ENCODE measurements at regions not wholly inside any gene's neighbourhood (a gene's known extent, or its start where the extent isn't known, plus 50 kb on each side); places are given as distances from the start of the nearest gene placed in this dataset.

GRCh38 chr2:128630974-128631697 lies 312.5 kb upstream of the HS6ST1 start:
- no peak for ATAC-seq
- WGBS, 2 donors: 83 to 84% methylated on average over 12 of the region's 12 CpGs
- Histone ChIP-seq H3K36me3 (no peaks in the 10 kb centered on the region), H3K27me3 (no peaks in the 10 kb centered on the region), H3K4me3 (no peak overlapping the region), H3K9me3 (no peaks in the 10 kb centered on the region), H3K27ac (no peak overlapping the region), H3K4me1 (no peaks in the 10 kb centered on the region)
- intact Hi-C loops (cut with DNase I): no loop called here
- FAIRE-seq: no peak
- DNase-seq: peak in 2 of 6 donors; percentile 23 to 31
- no peak for TF ChIP-seq CTCF (IDR thresholded peaks at IDR 0.05)

GRCh38 chr2:128631698-128632500 lies 313.2 kb upstream of the HS6ST1 start:
- Histone ChIP-seq H3K4me3 (no peak overlapping the region), H3K27me3 (no peaks in the 10 kb centered on the region), H3K27ac (no peak overlapping the region), H3K4me1 (no peaks in the 10 kb centered on the region), H3K9me3 (no peaks in the 10 kb centered on the region), H3K36me3 (no peaks in the 10 kb centered on the region)
- 90 to 92% methylated on average over 15 of the region's 15 CpGs for WGBS, 2 donors
- FAIRE-seq: no peak
- ATAC-seq: no peak
- intact Hi-C loops (cut with DNase I): no loop called here
- no peak for TF ChIP-seq CTCF (IDR thresholded peaks at IDR 0.05)
- DNase-seq: peak in 3 of 6 donors; percentile 11 to 36 (median 29)

GRCh38 chr2:128632501-128632800 lies 313.8 kb upstream of the HS6ST1 start:
- Histone ChIP-seq H3K27me3 (no peaks in the 10 kb centered on the region), H3K9me3 (no peaks in the 10 kb centered on the region), H3K36me3 (no peaks in the 10 kb centered on the region), H3K4me1 (no peaks in the 10 kb centered on the region), H3K27ac (no peak overlapping the region), H3K4me3 (no peak overlapping the region)
- WGBS, 2 donors: 81 to 83% methylated on average over 6 of the region's 6 CpGs
- ATAC-seq: no peak
- intact Hi-C loops (cut with DNase I): no loop called here
- no peak for TF ChIP-seq CTCF (IDR thresholded peaks at IDR 0.05)
- peak in 1 of 6 donors; percentile 9 for DNase-seq
- FAIRE-seq: no peak

- ATAC-seq (no peak), FAIRE-seq (no peak), DNase-seq (no peak)
- WGBS, 2 donors: 87 to 91% methylated on average over 3 of the region's 3 CpGs
- H3K27ac ChIP-seq: no peak overlapping the region
- no peak overlapping the region for H3K4me3 ChIP-seq
- no peaks in the 10 kb centered on the region for H3K9me3 ChIP-seq
- H3K36me3 ChIP-seq: no peaks in the 10 kb centered on the region
- intact Hi-C loops (cut with DNase I): no loop called here
- TF ChIP-seq CTCF (IDR thresholded peaks at IDR 0.05): no peak
- H3K4me1 ChIP-seq: no peaks in the 10 kb centered on the region
- H3K27me3 ChIP-seq: no peaks in the 10 kb centered on the region
These were observed 314.8 kb upstream of the HS6ST1 start for GRCh38 chr2:128633501-128633900.

GRCh38 chr2:128635361-128635900 lies 316.8 kb upstream of the HS6ST1 start:
- intact Hi-C loops (cut with DNase I): no loop called here
- Histone ChIP-seq H3K9me3 (no peaks in the 10 kb centered on the region), H3K4me3 (no peak overlapping the region), H3K36me3 (no peaks in the 10 kb centered on the region), H3K27me3 (no peaks in the 10 kb centered on the region), H3K4me1 (no peaks in the 10 kb centered on the region), H3K27ac (no peak overlapping the region)
- no peak for TF ChIP-seq CTCF (IDR thresholded peaks at IDR 0.05)
- DNase-seq (peak in 2 of 6 donors; percentile 10 to 18), ATAC-seq (no peak), FAIRE-seq (no peak)
- WGBS, 2 donors: 82 to 85% methylated on average over 8 of the region's 8 CpGs

Measured in pancreas (tissue), 10 donors.